ENCODE measurements at regions not wholly inside any gene's neighbourhood (a gene's known extent, or its start where the extent isn't known, plus 50 kb on each side); places are given as distances from the start of the nearest gene placed in this dataset.
"Not testable (repeated sequence)": the region's sequence is repeated elsewhere in the genome, so short reads cannot be mapped to it uniquely, and the experiment has no call there.

DNA sequence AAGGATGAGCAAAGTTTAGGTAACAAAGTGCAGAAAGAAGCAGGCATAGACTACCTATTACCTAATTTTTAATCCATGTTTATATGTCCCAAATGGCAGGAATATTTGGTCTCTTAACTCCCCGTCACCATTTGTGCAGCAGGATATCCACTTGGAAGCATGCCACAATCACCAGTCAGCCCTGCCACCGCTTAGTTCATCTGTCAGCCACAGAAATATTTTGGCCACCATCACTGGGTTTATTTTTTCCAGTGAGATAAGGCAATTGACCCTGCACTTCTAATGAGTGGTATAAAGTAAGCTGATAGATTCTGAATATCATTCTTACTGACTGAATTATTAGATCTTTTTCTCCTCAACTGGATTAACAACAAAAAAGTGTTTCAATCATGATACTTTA is 152.9 kb upstream of the SOX2 start:
- intact Hi-C loops (cut with DNase I): no loop called here
- ATAC-seq (ENCODE audit: poor library complexity) (peak; percentile 94), DNase-seq (peak; percentile 44)

DNA sequence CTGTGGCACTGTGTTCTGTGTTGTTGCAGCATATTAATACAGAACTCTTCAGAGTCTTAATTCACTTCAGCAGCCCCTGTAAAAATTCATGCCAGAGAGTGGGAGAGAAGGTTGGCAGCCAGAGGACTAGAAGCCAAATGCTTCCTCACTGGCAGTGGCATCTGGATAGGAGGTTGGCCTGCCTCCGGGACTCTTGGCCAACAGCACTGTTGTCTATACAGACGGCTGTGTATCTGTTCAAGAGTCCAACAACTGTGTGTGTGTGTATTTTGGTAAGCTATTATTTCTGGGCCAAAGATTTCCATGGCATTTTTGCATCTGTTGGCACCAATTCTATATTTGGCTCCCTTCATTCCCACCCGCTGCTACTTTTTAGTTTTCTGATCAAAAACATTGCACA is 156.0 kb upstream of the SOX2 start:
- peak; percentile 67 for DNase-seq
- intact Hi-C loops (cut with DNase I): no loop called here
- peak; percentile 90 for ATAC-seq (ENCODE audit: poor library complexity)

DNA sequence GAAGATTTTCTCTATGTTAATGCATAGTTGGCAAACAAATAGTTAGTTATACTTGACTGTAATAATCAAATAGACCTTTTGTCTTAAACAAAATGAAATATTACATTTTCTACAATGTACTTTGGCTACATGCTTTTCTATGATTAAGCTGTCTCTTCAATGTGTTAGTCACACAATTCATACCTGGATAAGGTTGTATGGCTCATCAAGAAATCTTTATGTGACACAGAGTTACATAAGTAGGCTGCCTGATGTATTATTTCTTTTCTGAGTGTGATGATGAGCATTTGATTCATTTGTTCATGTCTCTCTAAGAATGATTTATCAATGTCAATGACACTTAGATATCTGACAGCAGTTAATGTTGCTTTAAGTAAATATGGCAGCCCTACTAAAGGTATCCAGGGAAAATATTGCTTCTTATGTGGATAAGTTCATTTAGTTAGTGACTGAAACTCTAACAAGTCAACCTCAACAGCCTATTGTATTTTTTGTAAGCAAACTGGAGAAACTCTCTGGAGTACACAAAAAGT is 157.4 kb upstream of the SOX2 start:
- intact Hi-C loops (cut with DNase I): no loop called here
- no peak for DNase-seq

DNA sequence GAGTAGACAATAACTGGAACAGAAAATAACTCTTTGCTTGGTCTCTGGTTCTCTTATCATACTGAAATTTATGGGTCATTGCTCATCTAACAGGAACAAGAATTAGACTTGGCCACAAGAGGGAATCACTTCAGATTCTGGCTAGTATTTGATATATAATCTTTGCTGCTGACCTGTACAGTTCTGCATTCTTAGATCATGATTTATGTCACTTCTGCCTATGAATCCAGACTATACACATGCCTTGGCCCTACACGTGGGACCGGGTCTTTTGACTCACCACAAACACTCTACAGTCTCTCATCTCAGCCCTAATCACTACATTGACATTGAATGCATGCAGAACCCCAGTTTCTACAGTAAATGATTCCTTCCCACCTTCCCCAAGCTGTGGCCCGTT is 162.5 kb upstream of the SOX2 start:
- no peak for DNase-seq
- ATAC-seq (ENCODE audit: poor library complexity): no peak
- intact Hi-C loops (cut with DNase I): no loop called here

More for the DNA sequence above, 157.4 kb upstream of the SOX2 start:
- no peak for ATAC-seq (ENCODE audit: poor library complexity)

DNA sequence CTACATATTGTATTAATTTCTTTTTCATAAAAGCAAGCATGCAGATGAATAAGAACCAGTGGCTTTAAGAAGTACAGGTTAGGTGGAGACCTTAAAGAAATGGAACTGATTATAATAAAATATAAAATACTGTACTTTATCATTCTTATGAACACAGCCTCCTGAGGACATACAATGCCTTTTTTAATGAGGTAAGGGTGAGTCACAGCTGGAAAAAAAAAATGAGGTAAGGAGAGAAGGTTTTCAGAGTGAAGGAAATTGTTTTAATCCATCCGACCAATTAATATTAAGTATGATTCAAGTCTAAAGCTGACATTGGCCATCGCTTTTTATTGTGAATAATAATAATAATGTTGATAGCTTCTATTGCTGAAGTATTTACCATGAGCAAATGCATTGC is 170.3 kb upstream of the SOX2 start:
- ATAC-seq (ENCODE audit: poor library complexity): no peak
- intact Hi-C loops (cut with DNase I): no loop called here
- no peak for DNase-seq

DNA sequence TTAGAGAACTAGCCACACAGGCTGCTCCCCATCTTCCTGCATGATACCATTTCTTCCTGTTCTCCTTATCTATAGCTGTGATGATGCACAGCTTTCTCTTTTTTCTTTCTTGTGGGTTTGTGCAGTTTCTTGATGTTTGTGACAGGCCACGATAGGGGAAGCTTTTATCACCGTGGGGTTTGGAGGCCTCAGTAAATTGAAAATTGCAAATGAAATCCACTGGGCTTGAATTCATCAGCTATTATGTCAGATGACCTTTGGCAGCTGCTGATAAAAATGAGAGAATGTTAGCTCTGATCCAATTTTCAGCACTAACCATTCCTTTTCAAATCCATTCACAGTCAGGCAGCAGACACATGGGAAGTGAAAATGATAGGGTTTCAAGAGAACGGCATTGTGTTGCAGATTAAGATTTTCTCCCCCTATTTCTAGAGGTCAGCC is 176.9 kb upstream of the SOX2 start:
- ATAC-seq (ENCODE audit: poor library complexity) (no peak), DNase-seq (no peak)
- intact Hi-C loops (cut with DNase I): no loop called here

DNA sequence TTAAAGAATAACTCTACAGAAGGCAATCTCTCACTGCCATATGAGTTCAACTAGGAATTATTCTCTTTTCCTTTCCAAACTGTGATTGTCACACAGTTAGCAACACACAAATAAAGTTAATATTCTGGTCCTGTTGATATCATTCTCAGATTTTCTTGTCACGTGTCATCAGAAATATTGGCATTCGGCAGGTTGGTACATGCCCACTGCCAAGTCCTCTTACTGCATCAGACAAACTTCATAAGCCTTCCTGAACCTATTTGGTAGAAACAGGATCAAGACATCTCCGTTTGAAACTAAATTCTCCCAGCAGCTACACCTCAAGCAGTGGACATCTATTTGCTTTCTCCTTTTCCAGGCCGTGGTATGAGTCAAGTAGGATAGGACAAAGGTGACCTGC is 177.9 kb upstream of the SOX2 start:
- ATAC-seq (ENCODE audit: poor library complexity) (no peak), DNase-seq (no peak)
- intact Hi-C loops (cut with DNase I): no loop called here

DNA sequence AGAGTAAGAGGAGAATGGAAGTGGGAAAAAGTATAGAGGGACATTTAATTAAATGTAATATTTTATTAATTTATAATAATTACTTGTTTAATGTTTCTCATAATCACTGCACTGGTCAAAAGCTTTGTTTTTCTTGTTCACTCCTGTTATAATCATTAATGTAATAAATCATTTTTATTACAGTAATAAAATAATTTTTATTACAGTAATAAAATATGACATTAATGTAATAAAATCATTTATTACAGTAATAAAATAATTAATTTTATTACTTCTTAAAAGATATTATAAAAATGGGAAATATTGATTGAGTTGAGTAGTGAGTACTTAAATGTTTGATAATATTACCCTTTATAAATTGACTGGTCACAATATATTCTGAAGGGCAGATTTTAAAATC is 181.1 kb upstream of the SOX2 start:
- ATAC-seq (ENCODE audit: poor library complexity): no peak
- intact Hi-C loops (cut with DNase I): no loop called here
- DNase-seq: no peak

DNA sequence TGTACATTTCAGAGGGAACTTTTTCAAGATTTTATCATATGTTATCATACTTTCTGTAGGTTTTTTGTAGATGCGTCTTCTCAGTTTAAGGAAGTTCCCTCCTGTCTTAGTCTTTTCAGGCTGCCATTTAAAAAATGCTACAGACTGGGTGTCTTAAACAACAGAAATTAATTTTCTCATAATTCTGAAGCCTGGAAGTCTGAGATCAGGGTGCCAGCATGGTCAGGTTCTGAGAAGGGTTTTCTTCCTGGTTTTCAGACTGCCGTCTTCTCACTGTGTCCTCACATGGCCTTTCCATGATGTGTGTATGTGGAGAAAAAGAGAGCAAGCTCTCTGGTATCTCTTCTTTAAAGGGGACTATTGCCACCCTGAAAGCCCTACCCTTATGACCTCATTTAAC is 189.9 kb upstream of the SOX2 start:
- ATAC-seq (ENCODE audit: poor library complexity) (no peak), DNase-seq (no peak)
- intact Hi-C loops (cut with DNase I): no loop called here

DNA sequence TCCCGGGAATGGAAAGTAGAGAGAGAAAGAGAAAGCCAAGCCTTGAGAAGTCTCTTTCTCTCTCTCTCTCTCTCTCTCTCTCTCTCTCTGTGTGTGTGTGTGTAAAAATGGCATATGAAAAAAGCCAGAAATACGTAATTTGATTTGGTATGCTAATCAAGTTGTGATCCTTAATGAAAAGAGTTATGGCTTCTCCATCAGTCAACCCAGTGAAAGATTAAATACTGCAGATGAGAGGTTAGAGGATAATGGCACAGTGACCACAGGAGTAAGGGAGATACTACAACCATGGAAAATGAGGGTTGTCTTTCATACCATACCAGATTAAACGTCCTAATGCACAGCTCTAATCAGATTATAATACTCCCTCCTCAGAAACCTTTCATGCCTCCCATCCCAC is 193.5 kb upstream of the SOX2 start:
- intact Hi-C loops (cut with DNase I): no loop called here
- DNase-seq: no peak
- no peak for ATAC-seq (ENCODE audit: poor library complexity)

DNA sequence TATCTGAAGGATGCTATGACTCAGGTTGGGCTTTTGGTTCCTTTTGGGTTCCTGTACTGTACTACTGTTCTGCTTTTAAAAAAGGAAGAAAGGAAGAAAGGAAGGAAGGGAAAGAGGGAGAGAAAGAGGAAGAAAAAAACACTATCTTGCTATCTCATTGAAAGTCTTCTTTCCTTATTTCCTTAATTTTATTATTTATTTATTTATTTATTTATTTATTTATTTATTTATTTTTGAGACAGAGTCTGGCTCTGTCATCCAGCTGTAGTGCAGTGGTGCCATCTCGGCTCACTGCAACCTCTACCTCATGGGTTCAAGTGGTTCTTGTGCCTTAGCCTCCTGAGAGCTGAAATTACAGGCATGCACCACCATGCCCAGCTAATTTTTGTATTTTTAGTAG is 198.9 kb upstream of the SOX2 start:
- DNase-seq (no peak), ATAC-seq (ENCODE audit: poor library complexity) (no peak)
- intact Hi-C loops (cut with DNase I): no loop called here

DNA sequence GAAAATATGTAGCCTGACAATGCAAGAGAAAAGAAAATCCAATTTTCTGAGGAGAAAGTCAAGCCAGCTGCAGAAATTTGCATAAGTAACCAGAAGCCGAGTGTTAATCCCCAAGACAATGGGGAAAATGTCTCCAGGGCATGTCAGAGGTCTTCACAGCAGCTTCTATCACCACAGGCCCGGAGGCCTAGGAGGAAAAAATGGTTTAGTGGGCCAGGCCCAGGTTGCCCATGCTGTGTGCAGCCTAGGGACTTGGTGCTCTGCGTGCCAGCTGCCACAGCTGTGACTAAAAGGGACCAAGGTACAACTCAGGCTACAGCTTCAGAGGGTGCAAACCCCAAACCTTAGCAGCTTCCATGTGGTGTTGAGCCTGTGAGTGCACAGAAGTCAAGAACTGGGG is 201.2 kb upstream of the SOX2 start:
- ATAC-seq (ENCODE audit: poor library complexity) (no peak), DNase-seq (no peak)
- intact Hi-C loops (cut with DNase I): no loop called here

DNA sequence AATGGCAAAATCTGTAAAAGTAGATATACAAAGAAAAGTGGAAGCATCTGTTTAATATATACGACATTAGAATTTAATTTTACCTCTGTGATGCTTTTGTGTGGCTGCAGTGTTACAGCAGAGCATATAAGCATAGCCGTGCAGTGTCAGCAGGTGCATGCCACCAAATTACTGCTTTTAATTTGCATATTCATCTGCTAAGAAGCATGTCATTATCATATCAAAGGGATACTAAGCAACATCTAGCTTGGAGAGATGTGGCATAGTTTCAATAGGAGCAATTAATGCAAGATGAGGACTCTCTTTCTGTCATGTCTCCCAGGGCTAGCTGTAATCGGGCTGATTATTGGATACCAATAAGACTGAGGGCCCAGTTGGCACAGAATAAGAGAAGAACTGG is 214.4 kb upstream of the SOX2 start:
- ATAC-seq (ENCODE audit: poor library complexity) (no peak), DNase-seq (no peak)
- intact Hi-C loops (cut with DNase I): no loop called here

DNA sequence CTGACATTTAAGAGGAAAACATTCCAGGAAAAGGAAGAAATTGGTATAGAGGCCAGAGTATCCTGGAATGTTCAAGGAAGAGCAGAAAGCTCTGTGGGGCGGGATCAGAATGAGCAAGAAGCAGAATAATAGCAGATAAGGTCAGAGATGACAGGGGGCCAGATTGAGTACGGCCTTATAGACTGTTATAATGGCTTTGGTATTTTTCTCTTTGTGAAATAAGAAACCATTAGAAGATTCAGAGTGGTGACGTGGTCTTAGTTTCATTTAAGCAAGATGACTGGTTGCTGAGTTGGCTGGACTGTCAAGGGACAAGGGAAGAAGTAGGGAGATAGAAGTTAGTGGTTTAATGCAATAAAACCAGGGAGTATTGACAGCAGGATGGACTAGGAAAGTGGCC is 218.3 kb upstream of the SOX2 start:
- DNase-seq (no peak), ATAC-seq (ENCODE audit: poor library complexity) (no peak)
- intact Hi-C loops (cut with DNase I): no loop called here

DNA sequence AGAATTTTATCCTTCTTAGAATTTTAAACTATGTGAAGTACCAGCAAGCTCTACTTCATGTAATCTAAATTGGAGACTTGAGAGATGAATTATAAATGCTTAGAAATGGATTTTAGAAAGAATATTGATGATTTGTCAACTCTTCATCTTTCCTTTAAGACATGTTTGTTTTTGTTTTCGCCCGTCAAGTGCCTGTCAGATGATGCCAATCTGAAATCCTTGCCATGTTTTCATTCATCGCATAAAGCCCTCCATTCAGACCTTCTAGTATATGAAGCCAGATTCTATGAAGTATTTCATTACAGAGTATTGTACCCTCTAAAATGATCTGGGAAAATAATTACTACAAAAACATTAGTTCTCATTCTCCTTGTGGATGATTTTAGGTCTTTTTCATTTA is 223.2 kb upstream of the SOX2 start:
- intact Hi-C loops (cut with DNase I): no loop called here
- no peak for ATAC-seq (ENCODE audit: poor library complexity)
- no peak for DNase-seq

DNA sequence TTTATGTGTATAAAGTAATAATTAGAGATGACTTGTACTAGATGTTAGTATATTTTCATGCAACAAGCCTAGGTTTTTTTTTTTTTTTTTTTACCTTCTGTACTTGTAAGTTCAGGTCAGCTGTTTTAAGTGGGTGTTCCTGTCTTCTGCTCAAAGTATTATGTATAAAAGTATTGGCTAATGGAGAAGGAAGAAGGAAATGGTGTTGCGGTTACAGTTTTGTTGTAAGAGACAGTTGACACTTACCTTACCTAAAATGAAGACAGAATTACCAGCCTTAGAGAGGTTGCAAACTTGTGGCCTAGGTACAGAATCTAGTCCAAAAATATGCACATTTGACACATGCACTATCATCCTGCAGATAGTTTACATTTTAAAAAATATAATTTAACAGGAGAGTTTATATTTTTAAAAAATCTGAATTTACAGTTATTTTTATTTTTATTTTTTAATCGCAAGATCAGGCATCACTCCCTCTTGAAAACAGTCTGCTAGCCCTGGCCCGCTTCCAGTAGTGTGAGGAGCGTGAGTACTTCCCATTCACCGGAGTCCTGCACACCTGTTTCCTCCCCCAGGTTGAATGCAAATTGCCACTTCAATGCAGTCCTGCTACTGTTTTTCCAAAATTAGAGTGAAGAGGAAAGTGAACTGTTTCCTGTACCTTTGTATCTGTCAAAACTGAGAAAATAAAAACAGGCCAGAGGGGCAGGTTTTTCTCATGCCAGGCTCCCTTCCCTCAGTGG is 224.3 kb upstream of the SOX2 start:
- DNase-seq (no peak), ATAC-seq (ENCODE audit: poor library complexity) (no peak)
- intact Hi-C loops (cut with DNase I): no loop called here

DNA sequence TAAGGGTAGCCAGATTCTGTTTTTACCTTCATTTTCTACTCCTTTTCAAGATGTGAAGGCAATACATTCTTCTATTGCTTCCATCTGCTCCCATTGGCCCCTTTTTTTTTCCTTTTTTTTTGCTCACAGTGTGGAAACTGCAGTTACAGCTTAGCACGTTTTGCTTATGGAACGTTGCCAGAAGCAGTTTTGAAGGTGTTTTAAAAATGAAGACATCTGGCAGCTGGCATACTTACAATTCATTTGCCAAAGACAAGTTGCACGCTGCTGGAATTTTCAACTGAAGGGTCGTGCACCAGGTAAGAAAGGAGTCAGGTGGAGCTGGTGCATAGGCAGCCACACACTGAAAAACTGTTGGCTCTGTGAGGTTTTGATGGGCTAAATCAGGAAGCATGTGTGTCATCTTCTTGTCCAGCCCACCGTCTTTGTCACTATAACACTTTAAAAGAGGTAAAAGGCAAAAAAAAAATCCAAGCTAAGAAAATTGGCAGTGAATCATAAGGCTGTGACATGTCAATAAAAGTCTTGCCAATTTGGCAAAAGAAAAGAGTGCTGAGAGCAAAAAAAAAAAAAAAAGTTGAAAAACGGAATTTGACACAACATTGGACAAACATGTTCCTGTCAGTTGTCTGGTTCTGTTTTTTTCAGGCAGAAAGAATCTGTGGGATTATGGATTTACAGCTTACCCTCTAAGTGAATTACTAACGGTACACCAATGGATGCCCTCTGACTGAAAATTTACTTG is 225.4 kb upstream of the SOX2 start:
- no peak for ATAC-seq (ENCODE audit: poor library complexity)
- intact Hi-C loops (cut with DNase I): no loop called here

DNA sequence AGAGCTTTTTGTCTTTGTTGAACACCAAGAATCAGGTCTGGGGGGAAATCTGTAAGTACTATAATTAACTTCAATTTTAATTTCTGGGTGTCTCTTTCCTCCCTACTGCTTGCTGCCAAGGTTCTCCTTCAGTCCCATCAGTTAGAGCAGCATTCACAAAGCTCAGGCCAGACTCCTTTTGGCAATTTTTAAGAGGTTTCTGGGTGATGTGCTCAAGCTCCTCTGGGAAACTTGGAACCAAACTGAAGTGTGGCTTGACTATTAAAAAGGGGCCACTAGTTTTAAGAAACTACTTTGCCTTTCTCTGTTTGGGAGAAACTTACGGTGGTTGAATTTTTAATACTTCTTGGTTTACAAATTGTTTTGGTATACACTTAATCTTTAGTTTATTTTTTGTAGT is 227.7 kb upstream of the SOX2 start:
- ATAC-seq (ENCODE audit: poor library complexity): no peak
- intact Hi-C loops (cut with DNase I): no loop called here
- DNase-seq: no peak

More for the DNA sequence above, 225.4 kb upstream of the SOX2 start:
- DNase-seq: no peak

DNA sequence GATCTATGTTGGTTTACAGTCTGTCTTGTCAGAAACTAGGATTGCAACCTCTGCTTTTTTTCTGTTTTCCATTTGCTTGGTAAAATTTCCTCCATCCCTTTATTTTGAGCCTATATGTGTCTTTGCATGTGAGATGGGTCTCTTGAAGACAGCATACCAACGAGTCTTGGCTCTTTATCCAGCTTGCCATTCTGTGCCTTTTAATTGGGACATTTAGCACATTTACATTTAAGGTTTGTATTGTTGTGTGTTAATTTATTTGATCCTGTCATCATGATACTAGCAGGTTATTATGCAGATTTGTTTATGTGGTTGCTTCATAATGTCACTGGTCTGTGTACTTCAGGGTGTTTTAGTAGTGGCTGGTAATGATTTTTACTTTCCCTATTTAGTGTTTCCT is 236.6 kb upstream of the SOX2 start:
- intact Hi-C loops (cut with DNase I); DNase-seq; ATAC-seq (ENCODE audit: poor library complexity): not testable (repeated sequence)

DNA sequence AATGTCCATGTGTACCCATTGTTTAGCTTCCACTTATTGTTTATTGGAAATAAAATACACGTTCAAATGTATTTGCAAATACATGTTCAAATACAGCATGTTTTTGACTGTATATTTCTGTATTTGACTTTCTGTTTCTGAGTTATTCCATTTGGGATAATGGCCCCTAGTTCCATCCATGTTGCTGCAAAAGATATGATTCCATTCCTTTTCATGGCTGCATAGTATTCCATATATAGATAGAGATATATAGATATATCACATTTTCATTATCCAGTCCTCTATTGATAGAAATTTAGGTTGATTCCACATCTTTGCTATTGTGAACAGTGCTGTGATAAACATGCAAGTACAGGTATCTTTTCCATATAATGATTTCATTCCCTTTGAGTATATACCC is 241.4 kb upstream of the SOX2 start:
- intact Hi-C loops (cut with DNase I): no loop called here
- DNase-seq (no peak), ATAC-seq (ENCODE audit: poor library complexity) (no peak)
